Keratinocyte (primary cell): ENCODE measurements at regions not wholly inside any gene's neighbourhood (a gene's known extent, or its start where the extent isn't known, plus 50 kb on each side); places are given as distances from the start of the nearest gene placed in this dataset.
"Not testable (repeated sequence)": the region's sequence is repeated elsewhere in the genome, so short reads cannot be mapped to it uniquely, and the experiment has no call there.

Source experiments
- DNase-seq: peaks from one replicate; pipeline ENCODE4 v3.0.0-alpha.2; 2011; ENCODE audit warnings: low read depth, missing footprints, low spot score
- FAIRE-seq: peaks from 2 replicates; lab custom pipeline; 2011; peaks lifted over from hg19 to GRCh38; lab: Jason Lieb, UNC
- H2AFZ ChIP-seq: 2 replicates; pipeline ENCODE4 v1.6.0; 2012; ENCODE audit warnings: low read length, control low read depth, inconsistent platforms; ENCODE audit not compliant: control insufficient read depth
- H3K27ac ChIP-seq: 2 replicates; pipeline ENCODE4 v1.5.1; 2011; ENCODE audit warnings: low read length; ENCODE audit not compliant: control insufficient read depth, insufficient read depth
- H3K27me3 ChIP-seq: 3 replicates; pipeline ENCODE4 v1.6.0; 2011; ENCODE audit warnings: low read length; ENCODE audit not compliant: control insufficient read depth, insufficient read depth; ENCODE audit errors: extremely low read depth
- H3K36me3 ChIP-seq, 2 experiments: 2 replicates in 1 of 2; 3 replicates in 1 of 2; pipeline ENCODE4 v1.5.1; 2011; ENCODE audit warnings: low read length in 2 of 2, mild to moderate bottlenecking in 1 of 2; ENCODE audit not compliant: control insufficient read depth in 2 of 2, insufficient read depth in 2 of 2; ENCODE audit errors: extremely low read depth in 1 of 2
- H3K4me1 ChIP-seq: 3 replicates; pipeline ENCODE4 v1.5.1; 2011; ENCODE audit warnings: low read length; ENCODE audit not compliant: control insufficient read depth, insufficient read depth; ENCODE audit errors: extremely low read depth
- H3K4me2 ChIP-seq: 3 replicates; pipeline ENCODE4 v1.6.0; 2011; ENCODE audit warnings: low read depth, low read length; ENCODE audit not compliant: control insufficient read depth, insufficient read depth; ENCODE audit errors: extremely low read depth
- H3K4me3 ChIP-seq, 3 experiments: fragments of 200-600 bp in 1 of 3; sonication (generic) in 1 of 3; 2 replicates in 2 of 3; 3 replicates in 1 of 3; pipeline ENCODE4 v1.5.1; 2011 to 2016; ENCODE audit warnings: low read length in 3 of 3, mild to moderate bottlenecking in 3 of 3, control low read depth in 2 of 3, inconsistent platforms in 1 of 3, low read depth in 1 of 3, mixed read lengths in 1 of 3, mixed run types in 1 of 3, moderate library complexity in 1 of 3; ENCODE audit not compliant: control insufficient read depth in 2 of 3, insufficient read depth in 2 of 3; ENCODE audit errors: extremely low read depth in 1 of 3
- H3K79me2 ChIP-seq: 2 replicates; pipeline ENCODE4 v1.6.0; 2012; ENCODE audit warnings: low read length; ENCODE audit not compliant: control insufficient read depth, insufficient read depth
- H3K9ac ChIP-seq: 3 replicates; pipeline ENCODE4 v1.6.0; 2011; ENCODE audit warnings: low read length; ENCODE audit not compliant: control insufficient read depth, insufficient read depth; ENCODE audit errors: extremely low read depth
- H3K9me1 ChIP-seq: 3 replicates; pipeline ENCODE4 v1.6.0; 2011; ENCODE audit warnings: low read length; ENCODE audit not compliant: control insufficient read depth, insufficient read depth; ENCODE audit errors: extremely low read depth
- H3K9me3 ChIP-seq: 2 replicates; pipeline ENCODE4 v1.5.1; 2012; ENCODE audit warnings: low read depth, low read length; ENCODE audit not compliant: control insufficient read depth
- H4K20me1 ChIP-seq: 3 replicates; pipeline ENCODE4 v1.6.0; 2011; ENCODE audit warnings: low read length; ENCODE audit not compliant: control insufficient read depth, insufficient read depth; ENCODE audit errors: extremely low read depth
- CTCF ChIP-seq, 3 experiments: IDR thresholded peaks in 1 of 3; conservative IDR thresholded peaks in 1 of 3; optimal IDR thresholded peaks in 1 of 3; 2 replicates in 2 of 3; 3 replicates in 1 of 3; pipeline versions ENCODE3 to v1.5.1; 2011; ENCODE audit warnings: low read length in 3 of 3, mild to moderate bottlenecking in 3 of 3, moderate library complexity in 2 of 3, control low read depth in 1 of 3, inconsistent platforms in 1 of 3; ENCODE audit not compliant: insufficient read depth in 2 of 3; ENCODE audit errors: extremely low read depth in 1 of 3
- EZH2 ChIP-seq: IDR thresholded peaks from one replicate; pipeline ENCODE4 v1.6.1; 2012; ENCODE audit warnings: inconsistent platforms, mild to moderate bottlenecking, low read length, moderate library complexity
- dilution Hi-C: fragments of 300-500 bp; cut with MboI; formaldehyde crosslinking; loops from one replicate; pipeline ENCODE4 v1.7.0; 2020; ENCODE audit warnings: low sequenced_read_pairs; ENCODE audit not compliant: extremely low pct_ligation_motif_present

- no peak overlapping the region for H3K27ac ChIP-seq
- no peaks in the 10 kb centered on the region for H3K36me3 ChIP-seq
- no peak overlapping the region for H2AFZ ChIP-seq
- dilution Hi-C loops, result no loop called here
- DNase-seq (no peak), FAIRE-seq (no peak)
- H3K9ac ChIP-seq, result no peak overlapping the region
- H3K79me2 ChIP-seq, result no peaks in the 10 kb centered on the region
- no peak overlapping the region for H3K4me3 ChIP-seq
- H3K9me1 ChIP-seq, result no peaks in the 10 kb centered on the region
- H3K9me3 ChIP-seq, result peaks cover 2% of the 10 kb centered on the region
- no peak for TF ChIP-seq EZH2
- no peaks in the 10 kb centered on the region for H3K27me3 ChIP-seq
- H4K20me1 ChIP-seq, result no peaks in the 10 kb centered on the region
- H3K4me1 ChIP-seq, result no peaks in the 10 kb centered on the region
- no peak overlapping the region for H3K4me2 ChIP-seq
Measured at GRCh38 chr11:134657631-134658030, 245.6 kb upstream of the B3GAT1 start.

GRCh38 chr11:134656861-134657540 lies 245.0 kb upstream of the B3GAT1 start:
- Histone ChIP-seq H3K4me2 (no peak overlapping the region), H3K4me3 (no peak overlapping the region), H3K36me3 (no peaks in the 10 kb centered on the region), H3K4me1 (no peaks in the 10 kb centered on the region), H3K27me3 (no peaks in the 10 kb centered on the region), H3K27ac (no peak overlapping the region), H3K9ac (no peak overlapping the region), H3K9me3 (peaks cover 2% of the 10 kb centered on the region), H3K9me1 (no peaks in the 10 kb centered on the region), H3K79me2 (no peaks in the 10 kb centered on the region), H4K20me1 (no peaks in the 10 kb centered on the region), H2AFZ (no peak overlapping the region)
- no peak for DNase-seq
- dilution Hi-C loops, result no loop called here
- TF ChIP-seq CTCF (optimal IDR thresholded peaks at IDR 0.05 in 1 of 3, IDR thresholded peaks at IDR 0.05 in 1 of 3, conservative IDR thresholded peaks at IDR 0.05 in 1 of 3; ENCODE audit: extremely low read depth in 1 of 3, insufficient read depth in 2 of 3, low read length in 3 of 3) (no peak), EZH2 (no peak)
- FAIRE-seq, result no peak

- dilution Hi-C loops, H3K27me3 ChIP-seq, H3K4me2 ChIP-seq, H3K27ac ChIP-seq, H4K20me1 ChIP-seq, H3K9me3 ChIP-seq, H3K4me1 ChIP-seq, H3K4me3 ChIP-seq, H3K9me1 ChIP-seq, DNase-seq, H2AFZ ChIP-seq, H3K36me3 ChIP-seq, FAIRE-seq, H3K9ac ChIP-seq, H3K79me2 ChIP-seq: not testable (repeated sequence)
Measured at GRCh38 chr11:134656086-134656840, 244.2 kb upstream of the B3GAT1 start.
